Uterus (tissue), 2 donors: ENCODE measurements at regions not wholly inside any gene's neighbourhood (a gene's known extent, or its start where the extent isn't known, plus 50 kb on each side); places are given as distances from the start of the nearest gene placed in this dataset.

Experiments used
- CTCF ChIP-seq, 4 experiments: fragments of 200-600 bp in 2 of 4; fragments of 450-650 bp in 2 of 4; sonication (generic) in 2 of 4; IDR thresholded peaks; one replicate each; pipeline ENCODE4 v1.5.1; 2016 to 2019; ENCODE audit warnings: antibody characterized with exemption in 4 of 4, mild to moderate bottlenecking in 2 of 4, moderate library complexity in 1 of 4
- POLR2A ChIP-seq, 2 donors: fragments of 450-650 bp; IDR thresholded peaks; one replicate each; pipeline ENCODE4 v1.6.1; 2016; ENCODE audit warnings: antibody characterized with exemption in 2 of 2, mild to moderate bottlenecking in 1 of 2, moderate library complexity in 1 of 2

GRCh38 chr11:111441443-111441842 is 62.4 kb upstream of the POU2AF1 start:
- no peak for TF ChIP-seq CTCF (IDR thresholded peaks at IDR 0.05)
- TF ChIP-seq POLR2A (IDR thresholded peaks at IDR 0.05), result no peak
